Left renal cortex interstitium (tissue), 4 donors: ENCODE measurements at regions not wholly inside any gene's neighbourhood (a gene's known extent, or its start where the extent isn't known, plus 50 kb on each side); places are given as distances from the start of the nearest gene placed in this dataset.
A peak's percentile ranks its signal among the peaks of the same experiment; 100 is the strongest.
"Not testable (repeated sequence)": the region's sequence is repeated elsewhere in the genome, so short reads cannot be mapped to it uniquely, and the experiment has no call there.

ENCODE experiments used
- DNase-seq, 4 donors: peaks; one replicate each; pipeline ENCODE4 v3.0.0-alpha.2; 2013; ENCODE audit warnings: low read depth in 4 of 4, low spot score in 2 of 4, missing footprints in 1 of 4

- DNase-seq, result no peak
These were observed 999.4 kb downstream of the ANKRD7 start for GRCh38 chr7:119223930-119224329.

GRCh38 chr7:119228482-119228881 lies 1004.0 kb downstream of the ANKRD7 start:
- no peak for DNase-seq

DNA sequence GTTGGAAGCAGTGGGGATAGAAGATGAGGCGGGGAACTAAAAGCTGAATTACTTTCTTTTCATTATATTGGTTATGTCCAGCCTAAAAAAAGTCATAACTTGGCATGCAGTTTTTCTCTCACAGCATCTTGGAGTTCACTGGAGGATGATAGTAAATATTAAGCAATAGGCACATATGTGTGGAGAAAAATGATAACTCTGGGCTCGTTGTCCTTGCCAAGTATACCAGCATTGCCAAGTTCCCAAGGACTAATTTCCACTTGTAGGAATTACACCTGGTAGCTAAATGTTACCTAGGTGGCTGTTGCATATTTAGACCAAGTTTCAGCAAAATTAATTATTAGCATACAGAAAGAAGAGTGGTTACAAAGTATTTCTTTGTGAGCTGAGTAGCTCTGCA lies 1007.6 kb downstream of the ANKRD7 start:
- DNase-seq, result no peak

- DNase-seq, result no peak
These were observed 1008.5 kb downstream of the ANKRD7 start for GRCh38 chr7:119233015-119233414.

- no peak for DNase-seq
These were observed 1020.0 kb upstream of the KCND2 start for GRCh38 chr7:119252962-119253361.

DNA sequence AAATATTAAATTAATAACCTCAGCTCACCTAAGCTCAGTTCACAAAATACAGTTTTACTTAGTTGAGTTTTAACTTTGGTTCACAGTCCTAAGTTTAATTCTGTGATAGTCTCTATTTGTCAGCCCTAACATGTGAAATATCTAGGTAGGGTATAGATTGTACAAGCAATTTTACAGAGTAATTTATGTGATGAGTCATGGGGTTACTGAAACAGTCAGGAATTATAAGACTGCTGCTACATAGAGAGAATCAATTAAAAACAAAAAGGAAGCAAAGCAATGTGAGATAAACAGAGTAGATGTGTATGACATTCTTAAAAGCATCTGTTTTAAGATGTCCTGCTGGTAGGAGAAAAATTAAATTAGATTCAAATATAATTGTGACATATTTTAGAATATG lies 1018.2 kb upstream of the KCND2 start:
- no peak for DNase-seq

- no peak for DNase-seq
These were observed 1017.0 kb upstream of the KCND2 start for GRCh38 chr7:119256001-119256400.

DNA sequence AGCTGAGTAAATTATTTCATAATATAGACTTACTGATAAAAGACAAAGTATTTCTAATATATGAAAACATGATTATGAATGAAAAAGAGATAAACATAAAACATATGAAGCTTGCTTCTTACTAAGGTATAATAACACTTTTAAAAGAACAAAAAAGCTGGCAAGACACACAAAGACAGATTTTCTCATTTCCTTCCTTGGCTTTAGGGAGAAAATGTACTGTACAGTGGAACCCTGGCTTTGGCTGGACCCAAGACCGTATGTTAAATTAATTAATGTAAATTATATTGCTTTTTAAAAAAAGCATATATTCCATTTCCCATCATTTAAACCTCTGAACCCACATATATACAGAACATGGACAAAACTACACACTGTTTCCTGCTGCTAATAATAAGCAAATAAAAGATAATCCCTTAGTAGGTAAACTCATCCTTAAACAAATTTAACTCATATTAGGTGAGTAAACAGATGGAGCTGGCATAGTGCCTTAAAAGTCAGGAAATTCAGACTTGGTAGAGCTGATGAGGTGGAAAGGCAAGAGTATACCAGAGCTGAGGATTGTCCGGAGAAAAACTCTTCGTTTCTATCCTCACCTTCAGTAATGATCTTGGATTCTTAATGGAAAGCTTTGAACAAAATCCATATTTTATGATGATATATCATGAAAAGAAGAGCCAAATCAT lies 1016.4 kb upstream of the KCND2 start:
- DNase-seq, result no peak

DNA sequence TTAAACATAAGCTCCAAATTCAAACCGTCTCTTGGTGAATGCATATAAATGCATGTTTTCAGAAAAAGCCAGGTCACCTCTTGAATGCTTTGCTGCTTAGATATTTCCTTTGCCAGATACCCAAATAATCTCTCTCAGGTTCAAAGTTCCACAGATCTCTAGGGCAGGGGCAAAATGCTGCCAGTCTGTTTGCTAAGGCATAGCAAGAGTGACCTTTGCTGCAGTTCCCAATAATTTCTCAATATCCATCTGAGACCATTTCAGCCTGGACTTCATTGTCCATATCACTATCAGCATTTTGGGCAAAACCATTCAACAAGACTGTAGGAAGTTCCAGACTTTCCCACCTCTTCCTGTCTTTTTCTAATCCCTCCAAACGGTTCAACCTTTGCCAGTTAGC lies 1006.2 kb upstream of the KCND2 start:
- not testable (repeated sequence) for DNase-seq

- peak in 2 of 4 donors; percentile 14 to 25 for DNase-seq
These were observed 1002.9 kb upstream of the KCND2 start for GRCh38 chr7:119270045-119270464.

DNA sequence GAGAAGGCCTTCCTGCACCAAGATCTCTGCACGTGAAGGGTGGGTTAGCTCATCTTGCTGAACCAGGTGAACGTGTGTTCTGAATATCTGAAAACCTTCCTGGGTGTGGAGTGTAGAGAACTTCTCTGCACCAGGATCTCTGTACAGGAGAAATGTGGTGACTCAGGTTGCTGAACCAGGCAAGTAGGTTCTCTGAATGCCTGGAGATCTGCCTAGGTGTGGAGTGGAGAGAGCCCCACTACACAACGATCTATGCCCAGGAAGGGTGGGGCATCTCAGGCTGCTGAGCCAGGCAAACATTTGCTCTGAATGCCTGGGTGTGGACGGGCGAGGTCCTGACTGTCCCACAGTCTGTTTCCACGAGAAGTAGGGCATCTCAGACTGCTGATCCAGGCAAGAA lies 1002.3 kb upstream of the KCND2 start:
- DNase-seq, result no peak

DNA sequence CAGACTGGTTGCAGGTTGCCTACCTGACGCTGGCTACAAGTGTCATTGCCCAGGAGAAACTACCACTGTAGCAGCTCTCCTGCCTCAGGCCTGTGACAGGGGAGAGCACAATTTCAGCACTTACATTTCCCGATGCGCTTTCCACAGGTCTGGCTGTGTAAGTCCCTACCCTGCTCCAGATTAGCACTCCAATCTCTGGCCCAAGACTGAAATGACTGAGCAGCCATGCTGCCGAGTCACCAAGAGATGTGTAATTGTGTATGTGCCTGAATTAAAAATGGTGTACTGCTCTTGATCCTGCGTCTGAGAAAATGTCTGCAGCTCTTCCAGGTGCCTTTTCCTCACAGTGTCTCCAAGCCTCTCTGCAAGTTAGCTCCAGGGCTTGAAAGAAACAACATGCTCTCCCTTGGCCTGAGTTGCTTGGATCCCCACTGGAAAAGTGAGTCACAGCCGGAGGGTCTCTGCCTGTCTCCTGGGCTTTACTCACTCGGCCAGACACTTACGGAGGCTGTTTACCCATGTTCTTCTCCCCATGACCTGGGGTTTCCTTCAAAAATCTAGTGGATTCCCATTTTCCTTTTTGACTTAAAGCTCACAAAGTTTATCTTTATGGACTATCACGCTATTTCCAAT lies 1001.7 kb upstream of the KCND2 start:
- no peak for DNase-seq

- no peak for DNase-seq
These were observed 991.7 kb upstream of the KCND2 start for GRCh38 chr7:119281181-119281846.

- DNase-seq, result no peak
These were observed 989.6 kb upstream of the KCND2 start for GRCh38 chr7:119283353-119283752.

DNA sequence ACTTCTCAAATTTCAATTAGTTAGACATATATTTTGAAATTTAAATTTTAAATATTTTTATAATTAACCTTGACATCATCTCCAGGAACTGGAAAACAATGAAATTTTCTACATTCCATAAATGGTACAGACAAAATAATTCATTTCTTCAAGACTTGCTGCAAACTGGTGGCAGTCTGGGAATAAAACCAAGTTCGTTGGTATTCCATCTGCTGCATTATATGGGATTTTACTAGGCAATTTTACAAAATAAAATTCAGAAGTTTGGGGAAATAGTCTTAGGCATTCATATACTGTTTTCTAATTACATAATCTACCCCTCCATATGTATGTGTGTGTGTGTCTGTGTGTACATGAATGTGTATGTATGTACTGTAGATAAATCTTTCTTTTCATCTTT lies 984.6 kb upstream of the KCND2 start:
- no peak for DNase-seq

DNA sequence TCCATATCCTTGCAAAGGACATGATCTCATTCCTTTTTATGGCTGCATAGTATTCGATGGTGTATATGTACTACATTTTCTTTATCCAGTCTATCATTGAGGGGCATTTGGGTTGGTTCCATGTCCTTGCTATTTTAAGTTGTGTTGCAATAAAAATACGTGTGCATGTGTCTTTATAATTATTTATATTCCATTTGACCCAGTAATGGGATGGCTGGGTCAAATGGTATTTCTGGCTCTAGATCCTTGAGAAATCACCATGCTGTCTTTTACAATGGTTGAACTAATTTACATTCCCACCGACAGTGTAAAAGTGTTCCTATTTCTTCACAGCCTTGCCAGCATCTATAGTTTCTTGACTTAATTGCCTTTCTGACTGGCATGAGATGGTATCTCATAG lies 972.6 kb upstream of the KCND2 start:
- DNase-seq, result not testable (repeated sequence)

GRCh38 chr7:119320316-119320715 lies 952.7 kb upstream of the KCND2 start:
- no peak for DNase-seq

- DNase-seq, result no peak
These were observed 943.3 kb upstream of the KCND2 start for GRCh38 chr7:119329715-119330114.

GRCh38 chr7:119335405-119335804 lies 937.6 kb upstream of the KCND2 start:
- no peak for DNase-seq

DNA sequence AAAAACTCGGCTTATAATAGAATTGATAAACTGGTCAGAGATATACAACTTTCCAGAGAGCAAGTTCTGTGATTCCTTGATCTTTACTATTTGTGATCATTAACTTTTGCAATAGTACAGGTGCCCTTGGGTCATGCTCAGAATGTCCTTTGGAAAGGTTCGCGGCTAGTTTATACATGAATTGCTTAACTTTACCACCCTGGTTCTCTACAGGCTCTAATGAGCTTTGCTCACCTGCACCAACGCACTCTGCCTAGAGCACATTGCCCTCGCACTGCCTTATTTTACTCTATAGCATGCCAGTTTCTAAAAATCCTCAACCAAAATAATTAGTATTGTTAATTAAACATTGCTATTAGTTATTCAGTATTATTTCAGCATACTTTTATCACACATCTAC lies 931.2 kb upstream of the KCND2 start:
- DNase-seq, result no peak

DNA sequence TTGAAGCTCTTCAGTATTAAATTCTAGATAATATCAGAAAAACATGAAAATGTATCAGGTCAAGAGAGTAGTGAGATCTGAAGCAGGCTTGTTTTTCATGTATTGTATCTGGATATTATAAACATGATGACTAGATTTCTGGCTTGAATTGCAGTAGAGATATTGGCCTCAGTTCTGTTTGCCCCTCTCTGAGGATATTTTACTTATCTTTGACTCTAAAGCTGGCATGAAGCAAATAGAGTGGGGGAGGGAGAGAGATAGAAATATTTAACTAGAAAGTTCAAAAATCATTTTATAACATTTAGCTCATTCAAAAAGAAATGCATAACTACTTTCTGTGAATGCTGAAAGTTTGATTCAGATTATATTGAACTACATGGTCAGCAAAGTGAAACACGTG lies 929.7 kb upstream of the KCND2 start:
- DNase-seq, result no peak

GRCh38 chr7:119344466-119344865 lies 928.5 kb upstream of the KCND2 start:
- no peak for DNase-seq
